ENCODE measurements at regions not wholly inside any gene's neighbourhood (a gene's known extent, or its start where the extent isn't known, plus 50 kb on each side); places are given as distances from the start of the nearest gene placed in this dataset.

- no peaks in the 10 kb centered on the region for H3K4me1 ChIP-seq (ENCODE audit: control insufficient read depth, insufficient read depth, low read length)
- no peaks in the 10 kb centered on the region for H3K9me3 ChIP-seq (ENCODE audit: control insufficient read depth in 2 of 2, low read length in 2 of 2)
- H3K4me3 ChIP-seq (ENCODE audit: low read length in 2 of 2): no peak overlapping the region
- no peaks in the 10 kb centered on the region for H3K36me3 ChIP-seq (ENCODE audit: control insufficient read depth in 2 of 2, insufficient read depth in 2 of 2, low read length in 2 of 2)
- no peaks in the 10 kb centered on the region for H3K27me3 ChIP-seq (ENCODE audit: control insufficient read depth in 1 of 2, insufficient read depth in 2 of 2, low read length in 2 of 2)
- no peak overlapping the region for H3K9ac ChIP-seq (ENCODE audit: low read length in 2 of 2)
- H3K27ac ChIP-seq (ENCODE audit: low read length): no peak overlapping the region
These were observed 925.1 kb upstream of the CELF2 start for GRCh38 chr10:10092581-10092980.

GRCh38 chr10:10093021-10093420, 924.7 kb upstream of the CELF2 start:
- no peaks in the 10 kb centered on the region for H3K27me3 ChIP-seq (ENCODE audit: control insufficient read depth in 1 of 2, insufficient read depth in 2 of 2, low read length in 2 of 2)
- no peaks in the 10 kb centered on the region for H3K4me1 ChIP-seq (ENCODE audit: control insufficient read depth, insufficient read depth, low read length)
- no peak overlapping the region for H3K9ac ChIP-seq (ENCODE audit: low read length in 2 of 2)
- H3K27ac ChIP-seq (ENCODE audit: low read length): no peak overlapping the region
- H3K9me3 ChIP-seq (ENCODE audit: control insufficient read depth in 2 of 2, low read length in 2 of 2): no peaks in the 10 kb centered on the region
- no peak overlapping the region for H3K4me3 ChIP-seq (ENCODE audit: low read length in 2 of 2)
- H3K36me3 ChIP-seq (ENCODE audit: control insufficient read depth in 2 of 2, insufficient read depth in 2 of 2, low read length in 2 of 2): no peaks in the 10 kb centered on the region

- Histone ChIP-seq H3K4me3 (ENCODE audit: low read length in 2 of 2) (no peak overlapping the region), H3K27me3 (ENCODE audit: control insufficient read depth in 1 of 2, insufficient read depth in 2 of 2, low read length in 2 of 2) (no peaks in the 10 kb centered on the region), H3K4me1 (ENCODE audit: control insufficient read depth, insufficient read depth, low read length) (no peaks in the 10 kb centered on the region), H3K9ac (ENCODE audit: low read length in 2 of 2) (no peak overlapping the region), H3K9me3 (ENCODE audit: control insufficient read depth in 2 of 2, low read length in 2 of 2) (no peaks in the 10 kb centered on the region), H3K27ac (ENCODE audit: low read length) (no peak overlapping the region), H3K36me3 (ENCODE audit: control insufficient read depth in 2 of 2, insufficient read depth in 2 of 2, low read length in 2 of 2) (no peaks in the 10 kb centered on the region)
These were observed 923.0 kb upstream of the CELF2 start for GRCh38 chr10:10094691-10095090.

GRCh38 chr10:10096296-10096695, 921.4 kb upstream of the CELF2 start:
- no peak overlapping the region for H3K4me3 ChIP-seq (ENCODE audit: low read length in 2 of 2)
- no peak overlapping the region for H3K9ac ChIP-seq (ENCODE audit: low read length in 2 of 2)
- H3K4me1 ChIP-seq (ENCODE audit: control insufficient read depth, insufficient read depth, low read length): no peaks in the 10 kb centered on the region
- no peaks in the 10 kb centered on the region for H3K9me3 ChIP-seq (ENCODE audit: control insufficient read depth in 2 of 2, low read length in 2 of 2)
- H3K27ac ChIP-seq (ENCODE audit: low read length): no peak overlapping the region
- H3K27me3 ChIP-seq (ENCODE audit: control insufficient read depth in 1 of 2, insufficient read depth in 2 of 2, low read length in 2 of 2): no peaks in the 10 kb centered on the region
- no peaks in the 10 kb centered on the region for H3K36me3 ChIP-seq (ENCODE audit: control insufficient read depth in 2 of 2, insufficient read depth in 2 of 2, low read length in 2 of 2)

- Histone ChIP-seq H3K27me3 (ENCODE audit: control insufficient read depth in 1 of 2, insufficient read depth in 2 of 2, low read length in 2 of 2) (no peaks in the 10 kb centered on the region), H3K36me3 (ENCODE audit: control insufficient read depth in 2 of 2, insufficient read depth in 2 of 2, low read length in 2 of 2) (no peaks in the 10 kb centered on the region), H3K9ac (ENCODE audit: low read length in 2 of 2) (no peak overlapping the region), H3K9me3 (ENCODE audit: control insufficient read depth in 2 of 2, low read length in 2 of 2) (no peaks in the 10 kb centered on the region), H3K4me1 (ENCODE audit: control insufficient read depth, insufficient read depth, low read length) (no peaks in the 10 kb centered on the region), H3K4me3 (ENCODE audit: low read length in 2 of 2) (no peak overlapping the region), H3K27ac (ENCODE audit: low read length) (no peak overlapping the region)
These were observed 920.8 kb upstream of the CELF2 start for GRCh38 chr10:10096898-10097297.

- no peak overlapping the region for H3K9ac ChIP-seq (ENCODE audit: low read length in 2 of 2)
- no peaks in the 10 kb centered on the region for H3K4me1 ChIP-seq (ENCODE audit: control insufficient read depth, insufficient read depth, low read length)
- no peak overlapping the region for H3K4me3 ChIP-seq (ENCODE audit: low read length in 2 of 2)
- H3K27me3 ChIP-seq (ENCODE audit: control insufficient read depth in 1 of 2, insufficient read depth in 2 of 2, low read length in 2 of 2): no peaks in the 10 kb centered on the region
- H3K27ac ChIP-seq (ENCODE audit: low read length): no peak overlapping the region
- no peaks in the 10 kb centered on the region for H3K36me3 ChIP-seq (ENCODE audit: control insufficient read depth in 2 of 2, insufficient read depth in 2 of 2, low read length in 2 of 2)
- no peaks in the 10 kb centered on the region for H3K9me3 ChIP-seq (ENCODE audit: control insufficient read depth in 2 of 2, low read length in 2 of 2)
These were observed 916.6 kb upstream of the CELF2 start for GRCh38 chr10:10101106-10101505.

- H3K27me3 ChIP-seq (ENCODE audit: control insufficient read depth in 1 of 2, insufficient read depth in 2 of 2, low read length in 2 of 2): no peaks in the 10 kb centered on the region
- H3K36me3 ChIP-seq (ENCODE audit: control insufficient read depth in 2 of 2, insufficient read depth in 2 of 2, low read length in 2 of 2): no peaks in the 10 kb centered on the region
- no peaks in the 10 kb centered on the region for H3K9me3 ChIP-seq (ENCODE audit: control insufficient read depth in 2 of 2, low read length in 2 of 2)
- H3K27ac ChIP-seq (ENCODE audit: low read length): no peak overlapping the region
- no peak overlapping the region for H3K9ac ChIP-seq (ENCODE audit: low read length in 2 of 2)
- H3K4me3 ChIP-seq (ENCODE audit: low read length in 2 of 2): no peak overlapping the region
- H3K4me1 ChIP-seq (ENCODE audit: control insufficient read depth, insufficient read depth, low read length): no peaks in the 10 kb centered on the region
These were observed 906.7 kb upstream of the CELF2 start for GRCh38 chr10:10110844-10111490.

GRCh38 chr10:10118131-10118530, 899.5 kb upstream of the CELF2 start:
- Histone ChIP-seq H3K4me1 (ENCODE audit: control insufficient read depth, insufficient read depth, low read length) (peaks cover 3% of the 10 kb centered on the region), H3K36me3 (ENCODE audit: control insufficient read depth in 2 of 2, insufficient read depth in 2 of 2, low read length in 2 of 2) (no peaks in the 10 kb centered on the region), H3K27me3 (ENCODE audit: control insufficient read depth in 1 of 2, insufficient read depth in 2 of 2, low read length in 2 of 2) (no peaks in the 10 kb centered on the region), H3K4me3 (ENCODE audit: low read length in 2 of 2) (no peak overlapping the region), H3K9ac (ENCODE audit: low read length in 2 of 2) (no peak overlapping the region), H3K9me3 (ENCODE audit: control insufficient read depth in 2 of 2, low read length in 2 of 2) (no peaks in the 10 kb centered on the region), H3K27ac (ENCODE audit: low read length) (no peak overlapping the region)

- Histone ChIP-seq H3K4me3 (ENCODE audit: low read length in 2 of 2) (no peak overlapping the region), H3K4me1 (ENCODE audit: control insufficient read depth, insufficient read depth, low read length) (peaks cover 3% of the 10 kb centered on the region), H3K9ac (ENCODE audit: low read length in 2 of 2) (no peak overlapping the region), H3K27me3 (ENCODE audit: control insufficient read depth in 1 of 2, insufficient read depth in 2 of 2, low read length in 2 of 2) (no peaks in the 10 kb centered on the region), H3K27ac (ENCODE audit: low read length) (no peak overlapping the region), H3K9me3 (ENCODE audit: control insufficient read depth in 2 of 2, low read length in 2 of 2) (no peaks in the 10 kb centered on the region), H3K36me3 (ENCODE audit: control insufficient read depth in 2 of 2, insufficient read depth in 2 of 2, low read length in 2 of 2) (no peaks in the 10 kb centered on the region)
These were observed 897.0 kb upstream of the CELF2 start for GRCh38 chr10:10120671-10121070.

GRCh38 chr10:10125676-10126075, 892.0 kb upstream of the CELF2 start:
- Histone ChIP-seq H3K9ac (ENCODE audit: low read length in 2 of 2) (no peak overlapping the region), H3K27me3 (ENCODE audit: control insufficient read depth in 1 of 2, insufficient read depth in 2 of 2, low read length in 2 of 2) (no peaks in the 10 kb centered on the region), H3K4me3 (ENCODE audit: low read length in 2 of 2) (no peak overlapping the region)

GRCh38 chr10:10126218-10126617, 891.5 kb upstream of the CELF2 start:
- H3K4me1 ChIP-seq (ENCODE audit: control insufficient read depth, insufficient read depth, low read length): no peaks in the 10 kb centered on the region
- no peak overlapping the region for H3K27ac ChIP-seq (ENCODE audit: low read length)
- H3K27me3 ChIP-seq (ENCODE audit: control insufficient read depth in 1 of 2, insufficient read depth in 2 of 2, low read length in 2 of 2): no peaks in the 10 kb centered on the region
- H3K4me3 ChIP-seq (ENCODE audit: low read length in 2 of 2): no peak overlapping the region
- H3K36me3 ChIP-seq (ENCODE audit: control insufficient read depth in 2 of 2, insufficient read depth in 2 of 2, low read length in 2 of 2): no peaks in the 10 kb centered on the region
- no peak overlapping the region for H3K9ac ChIP-seq (ENCODE audit: low read length in 2 of 2)
- no peaks in the 10 kb centered on the region for H3K9me3 ChIP-seq (ENCODE audit: control insufficient read depth in 2 of 2, low read length in 2 of 2)

More at GRCh38 chr10:10125676-10126075, 892.0 kb upstream of the CELF2 start:
- no peaks in the 10 kb centered on the region for H3K9me3 ChIP-seq (ENCODE audit: control insufficient read depth in 2 of 2, low read length in 2 of 2)
- no peaks in the 10 kb centered on the region for H3K4me1 ChIP-seq (ENCODE audit: control insufficient read depth, insufficient read depth, low read length)
- no peak overlapping the region for H3K27ac ChIP-seq (ENCODE audit: low read length)
- no peaks in the 10 kb centered on the region for H3K36me3 ChIP-seq (ENCODE audit: control insufficient read depth in 2 of 2, insufficient read depth in 2 of 2, low read length in 2 of 2)
